COR-L47 (cell line): ENCODE measurements at regions not wholly inside any gene's neighbourhood (a gene's known extent, or its start where the extent isn't known, plus 50 kb on each side); places are given as distances from the start of the nearest gene placed in this dataset.

Source experiments
- DNase-seq: peaks from one replicate; lab custom pipeline; 2025; lab: John Stamatoyannopoulos, UW

GRCh38 chr1:71184410-71184809 lies 103.6 kb upstream of the ZRANB2 start:
- no peak for DNase-seq

- DNase-seq: no peak
Measured at GRCh38 chr1:71179997-71180396, 99.2 kb upstream of the ZRANB2 start.

- DNase-seq: no peak
Measured at GRCh38 chr1:71170925-71171324, 90.1 kb upstream of the ZRANB2 start.

- no peak for DNase-seq
Measured at GRCh38 chr1:71167505-71167904, 86.7 kb upstream of the ZRANB2 start.

- DNase-seq: peak; percentile 12
Measured at GRCh38 chr1:71166178-71167173, 85.6 kb upstream of the ZRANB2 start.

- DNase-seq: no peak
Measured at GRCh38 chr1:71157715-71158114, 76.9 kb upstream of the ZRANB2 start.

GRCh38 chr1:71157151-71157550 lies 76.3 kb upstream of the ZRANB2 start:
- no peak for DNase-seq

GRCh38 chr1:71156590-71156989 lies 75.8 kb upstream of the ZRANB2 start:
- no peak for DNase-seq

- DNase-seq: no peak
Measured at GRCh38 chr1:71154429-71154828, 73.6 kb upstream of the ZRANB2 start.

GRCh38 chr1:71153826-71154225 lies 73.0 kb upstream of the ZRANB2 start:
- no peak for DNase-seq

- DNase-seq: no peak
Measured at GRCh38 chr1:71147637-71148360, 67.0 kb upstream of the ZRANB2 start.

GRCh38 chr1:71135571-71135970 lies 54.7 kb upstream of the ZRANB2 start:
- DNase-seq: no peak
